Left cardiac atrium (tissue), 4 donors: ENCODE measurements at regions not wholly inside any gene's neighbourhood (a gene's known extent, or its start where the extent isn't known, plus 50 kb on each side); places are given as distances from the start of the nearest gene placed in this dataset.

Experiments
- ATAC-seq, 2 donors: fragments of 200-7000 bp; cut with Tn5 transposase; one replicate each; pipeline ENCODE4 v1.9.1; 2020; ENCODE audit warnings: mild to moderate bottlenecking in 2 of 2, moderate library complexity in 2 of 2
- DNase-seq: peaks from one replicate; pipeline ENCODE4 v3.0.0-alpha.2; 2020
- intact Hi-C, 2 donors: fragments of 100-400 bp; cut with DNase I; formaldehyde crosslinking; loops; one replicate each; pipeline versions ENCODE4 v1.14.1 to v1.15.1; 2022 to 2023
- donor health status: DM: no; HTN: yes; CAD: no.
- donor health status: DM: no; HTN: yes; CAD: no; lungs with severe emphysema.
- donor health status: DM: yes; HTN: yes; CAD: no.
- donor health status: Dilated cardiomyopathy.

DNA sequence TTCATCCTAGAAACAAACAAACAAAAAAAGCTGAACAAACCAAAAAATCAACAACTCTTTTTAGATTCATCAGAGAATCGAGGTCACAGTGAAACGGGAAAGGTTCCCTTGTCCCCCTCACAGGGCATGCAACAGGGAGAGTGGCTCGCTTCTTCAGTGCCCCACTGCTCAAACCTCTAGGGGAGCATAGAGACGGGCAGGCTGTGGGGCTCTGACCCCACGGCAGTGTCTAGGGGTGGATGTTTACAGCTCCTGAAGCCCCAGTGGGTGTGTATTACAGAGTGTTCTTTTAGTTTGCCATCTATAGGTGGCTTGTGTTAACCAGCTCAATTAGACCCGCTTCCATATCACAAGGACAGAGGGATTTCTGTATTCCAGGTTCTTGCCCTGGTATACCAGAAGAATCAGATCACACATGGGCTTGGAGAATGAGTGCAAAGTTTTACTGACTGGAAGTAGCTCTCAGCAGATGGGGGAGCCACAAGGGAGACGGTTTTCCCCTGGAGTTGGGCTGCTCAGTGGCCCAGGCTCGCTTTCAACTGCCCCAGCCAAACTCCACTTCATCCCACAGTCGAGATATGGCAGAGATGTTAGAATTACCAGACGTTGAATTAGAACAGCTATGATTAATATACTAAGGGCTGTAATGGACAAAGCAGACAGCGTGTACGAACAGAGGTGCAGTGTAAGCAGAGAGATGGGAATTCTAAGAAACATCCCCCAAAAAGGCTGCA is 192.6 kb upstream of the CST7 start:
- intact Hi-C loops, result no loop called here
- ATAC-seq (peak; percentile 31 to 63), DNase-seq (no peak)

- ATAC-seq (no peak), DNase-seq (no peak)
- intact Hi-C loops, result no loop called here
Observed at GRCh38 chr20:24761220-24762065, 187.6 kb upstream of the CST7 start.

GRCh38 chr20:24762371-24762770 is 186.7 kb upstream of the CST7 start:
- no peak for ATAC-seq
- DNase-seq, result no peak
- intact Hi-C loops, result no loop called here

- ATAC-seq (no peak), DNase-seq (no peak)
- intact Hi-C loops, result no loop called here
Observed at GRCh38 chr20:24762791-24763350, 186.2 kb upstream of the CST7 start.

GRCh38 chr20:24763386-24764026 is 185.6 kb upstream of the CST7 start:
- intact Hi-C loops, result no loop called here
- ATAC-seq (no peak), DNase-seq (no peak)

- intact Hi-C loops, result no loop called here
- DNase-seq (no peak), ATAC-seq (no peak)
Observed at GRCh38 chr20:24764027-24764793, 184.9 kb upstream of the CST7 start.

GRCh38 chr20:24764794-24765202 is 184.3 kb upstream of the CST7 start:
- no peak for DNase-seq
- no peak for ATAC-seq
- intact Hi-C loops, result no loop called here

GRCh38 chr20:24765316-24766142 is 183.5 kb upstream of the CST7 start:
- intact Hi-C loops, result no loop called here
- no peak for ATAC-seq
- no peak for DNase-seq

DNA sequence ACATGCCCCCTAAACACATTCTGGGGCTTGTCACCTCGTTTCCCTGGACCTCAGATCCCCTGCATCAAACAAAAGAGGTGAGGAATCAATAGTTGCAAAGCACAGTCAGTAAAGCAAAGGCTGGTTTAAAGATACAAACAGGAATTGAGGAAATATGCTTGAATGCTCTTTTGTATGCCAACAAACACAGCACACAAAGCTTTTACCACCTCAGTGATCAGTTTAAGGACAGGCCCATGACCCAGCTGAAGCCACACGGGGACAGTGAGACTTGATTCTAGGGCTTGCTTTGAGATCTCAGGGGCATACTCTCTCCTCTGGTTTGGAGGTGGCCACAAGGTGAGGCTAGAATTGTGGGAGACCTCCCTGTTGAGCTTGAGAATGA is 182.9 kb upstream of the CST7 start:
- intact Hi-C loops, result no loop called here
- DNase-seq (no peak), ATAC-seq (no peak)

DNA sequence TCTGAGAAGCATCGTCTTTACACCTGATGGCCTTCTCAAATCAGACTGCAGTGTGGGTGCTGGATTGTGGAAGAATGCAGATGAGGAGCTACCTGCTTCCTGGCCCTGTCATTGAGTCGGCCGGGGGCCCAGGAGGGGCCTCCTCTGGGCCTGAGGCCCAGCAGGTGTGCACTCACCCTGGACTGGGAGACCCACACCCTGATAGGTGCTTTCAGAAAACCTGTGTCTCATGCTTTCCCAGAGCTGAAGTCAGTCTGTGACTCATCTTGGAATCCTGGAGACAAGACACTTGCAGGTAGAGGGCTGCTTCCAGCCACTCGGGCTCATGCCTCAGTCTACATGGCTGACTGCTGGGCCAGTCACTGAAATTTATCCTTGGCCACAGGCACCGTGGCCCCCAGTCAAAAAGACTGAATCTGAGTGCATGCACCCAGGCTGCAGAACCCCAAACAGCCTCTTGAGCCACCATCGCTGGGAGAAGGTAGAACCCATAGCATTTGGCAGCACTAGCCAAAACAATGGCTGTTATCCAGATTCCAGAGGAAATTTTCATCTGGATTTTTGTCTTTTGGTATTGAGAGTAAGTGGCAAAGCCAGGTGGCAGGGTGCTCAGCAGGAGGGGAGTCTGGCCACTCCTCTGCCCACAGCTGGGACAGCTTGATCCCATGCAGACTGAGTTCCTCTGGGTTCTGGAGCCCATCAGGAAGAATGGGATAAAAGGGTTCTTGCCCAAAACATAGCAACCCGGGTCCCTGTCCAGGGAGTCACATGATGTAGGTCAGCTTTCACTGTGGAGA is 182.0 kb upstream of the CST7 start:
- ATAC-seq (no peak), DNase-seq (no peak)
- intact Hi-C loops, result no loop called here

GRCh38 chr20:24767623-24768100 is 181.4 kb upstream of the CST7 start:
- DNase-seq (no peak), ATAC-seq (no peak)
- intact Hi-C loops, result no loop called here

- DNase-seq (no peak), ATAC-seq (no peak)
- intact Hi-C loops, result no loop called here
Observed at GRCh38 chr20:24768201-24768636, 180.8 kb upstream of the CST7 start.

GRCh38 chr20:24768713-24769601 is 180.1 kb upstream of the CST7 start:
- ATAC-seq (no peak), DNase-seq (no peak)
- intact Hi-C loops, result no loop called here

GRCh38 chr20:24769878-24770627 is 179.0 kb upstream of the CST7 start:
- no peak for ATAC-seq
- DNase-seq, result no peak
- intact Hi-C loops, result no loop called here

DNA sequence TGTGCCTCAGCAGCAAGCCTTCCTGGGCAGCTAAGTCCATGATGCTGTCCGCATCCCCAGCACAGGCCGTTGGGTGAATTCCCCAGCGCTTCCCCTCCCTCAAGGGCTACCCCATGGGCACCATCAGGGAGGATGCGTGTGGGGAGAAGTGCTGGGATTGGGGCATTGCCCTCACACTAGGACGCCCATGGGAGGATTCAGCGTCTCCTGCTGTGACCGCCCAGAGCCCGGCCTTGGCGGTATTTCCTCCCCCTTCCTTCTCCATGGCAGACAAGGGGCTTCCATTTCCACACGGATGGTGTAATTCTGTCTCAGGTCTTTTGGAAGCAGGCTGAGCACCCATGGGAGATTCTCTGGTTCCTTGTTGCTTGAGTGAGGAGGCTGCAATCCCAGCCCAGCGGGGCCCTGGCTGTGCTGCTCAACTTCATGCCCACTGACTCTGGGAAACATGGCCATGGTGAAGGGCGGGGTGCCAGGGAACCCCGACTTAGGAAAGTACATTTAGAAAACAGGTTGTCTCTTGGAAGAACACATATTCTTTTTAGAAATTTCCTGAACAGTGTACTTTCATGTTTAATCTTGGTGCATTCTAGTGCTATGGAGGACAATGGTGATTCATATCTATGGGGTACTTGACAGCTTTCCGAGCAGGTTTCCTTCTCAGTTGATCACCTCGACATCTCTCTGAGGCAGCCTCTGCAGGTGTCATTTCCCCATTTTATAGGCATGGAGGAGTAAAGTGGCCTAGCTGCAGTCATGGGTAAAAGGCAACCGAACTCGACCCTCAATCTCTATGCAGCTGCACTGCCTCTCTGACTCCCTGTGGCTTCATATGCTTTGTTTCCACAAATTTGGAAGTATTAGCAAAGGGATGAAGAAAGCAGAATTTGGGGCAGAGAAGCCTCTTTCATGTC is 178.2 kb upstream of the CST7 start:
- ATAC-seq (no peak), DNase-seq (no peak)
- intact Hi-C loops, result no loop called here
